LNCAP (cell line): ENCODE measurements at regions not wholly inside any gene's neighbourhood (a gene's known extent, or its start where the extent isn't known, plus 50 kb on each side); places are given as distances from the start of the nearest gene placed in this dataset.

Experiments
- CTCF ChIP-seq: fragments of 450-650 bp; IDR thresholded peaks from 2 replicates; pipeline ENCODE4 v1.5.1; 2017; ENCODE audit warnings: mild to moderate bottlenecking

- no peak for TF ChIP-seq CTCF
These were observed 112.2 kb upstream of the SHB start for GRCh38 chr9:38181232-38181631.

GRCh38 chr9:38180656-38181055 lies 111.6 kb upstream of the SHB start:
- no peak for TF ChIP-seq CTCF

DNA sequence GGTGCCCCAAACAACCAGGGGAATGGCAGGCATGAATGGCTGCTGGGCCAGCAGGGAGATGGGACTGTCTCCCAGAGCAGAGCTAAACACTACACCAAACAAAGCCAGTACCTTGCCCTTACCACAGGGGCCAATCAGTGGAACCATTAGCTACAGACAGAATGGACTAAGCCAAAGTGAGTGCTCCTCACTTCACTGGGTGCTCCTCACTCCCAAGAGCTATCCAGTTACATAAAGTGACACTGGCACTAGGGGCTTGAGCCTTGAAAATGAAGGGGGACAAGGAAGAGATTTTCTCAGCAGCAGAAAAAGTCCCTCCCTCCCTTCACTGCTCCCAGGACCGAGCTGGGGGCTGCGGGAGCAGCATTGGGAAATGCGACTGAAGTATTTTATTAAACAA lies 110.9 kb upstream of the SHB start:
- TF ChIP-seq CTCF, result no peak

DNA sequence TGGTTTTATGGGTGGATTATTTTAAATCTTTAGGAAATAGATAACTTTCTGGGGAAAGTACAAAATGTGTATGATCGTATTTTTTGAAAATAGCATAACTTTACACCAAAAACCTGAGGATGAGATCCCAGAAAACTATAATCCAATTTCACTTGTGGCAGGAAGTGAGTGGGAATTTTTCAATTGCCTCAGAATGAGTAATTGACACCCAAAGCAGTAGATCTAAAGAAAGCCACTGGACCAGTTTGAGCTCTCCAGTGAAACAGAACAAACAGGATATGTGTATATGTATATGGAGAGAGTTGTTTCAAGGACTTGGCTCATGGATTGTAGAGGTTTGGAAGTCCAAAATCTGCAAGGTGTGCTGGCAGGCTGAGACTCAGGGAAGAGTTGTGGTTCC lies 109.2 kb upstream of the SHB start:
- TF ChIP-seq CTCF, result no peak

DNA sequence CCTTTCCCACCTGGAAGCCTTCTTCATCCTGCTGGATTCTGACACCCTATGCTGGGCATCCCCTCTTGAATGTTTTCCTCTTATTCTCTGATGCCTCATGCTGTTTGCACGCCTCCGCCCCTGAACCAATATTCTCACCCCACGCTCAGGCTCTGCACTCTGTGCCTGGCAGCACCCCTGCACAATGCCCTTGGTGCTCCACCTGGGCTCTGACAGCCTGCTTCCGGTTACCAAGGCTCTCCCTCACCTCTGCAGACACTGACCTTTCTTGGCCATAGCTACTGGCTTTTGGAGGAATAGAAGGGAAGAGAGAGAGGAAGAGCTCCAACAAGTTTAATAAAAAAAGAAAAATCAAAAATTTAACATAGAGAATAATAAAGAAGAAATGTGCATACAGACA lies 108.7 kb upstream of the SHB start:
- TF ChIP-seq CTCF, result no peak

DNA sequence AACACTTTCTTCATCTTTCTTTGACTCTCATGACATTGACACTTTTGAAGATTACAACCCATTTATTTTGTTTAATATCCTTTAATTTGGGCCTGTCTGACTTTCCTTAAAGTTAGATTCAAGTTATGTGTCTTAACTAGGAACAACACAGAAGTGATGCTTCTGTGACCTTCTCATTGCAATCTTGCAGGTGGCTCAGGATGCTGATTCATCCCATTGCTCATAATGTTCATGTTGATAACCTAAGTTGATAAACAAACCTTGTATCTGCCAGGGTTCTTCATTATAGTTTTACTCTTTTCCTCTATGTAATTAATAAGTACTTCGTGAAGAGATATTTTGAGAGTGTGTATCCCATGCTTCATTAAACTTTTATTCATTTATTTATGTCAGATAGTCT lies 107.2 kb upstream of the SHB start:
- no peak for TF ChIP-seq CTCF

GRCh38 chr9:38175423-38175822 lies 106.4 kb upstream of the SHB start:
- TF ChIP-seq CTCF, result no peak

GRCh38 chr9:38172586-38172985 lies 103.6 kb upstream of the SHB start:
- no peak for TF ChIP-seq CTCF
